ENCODE measurements at regions not wholly inside any gene's neighbourhood (a gene's known extent, or its start where the extent isn't known, plus 50 kb on each side); places are given as distances from the start of the nearest gene placed in this dataset.

DNA sequence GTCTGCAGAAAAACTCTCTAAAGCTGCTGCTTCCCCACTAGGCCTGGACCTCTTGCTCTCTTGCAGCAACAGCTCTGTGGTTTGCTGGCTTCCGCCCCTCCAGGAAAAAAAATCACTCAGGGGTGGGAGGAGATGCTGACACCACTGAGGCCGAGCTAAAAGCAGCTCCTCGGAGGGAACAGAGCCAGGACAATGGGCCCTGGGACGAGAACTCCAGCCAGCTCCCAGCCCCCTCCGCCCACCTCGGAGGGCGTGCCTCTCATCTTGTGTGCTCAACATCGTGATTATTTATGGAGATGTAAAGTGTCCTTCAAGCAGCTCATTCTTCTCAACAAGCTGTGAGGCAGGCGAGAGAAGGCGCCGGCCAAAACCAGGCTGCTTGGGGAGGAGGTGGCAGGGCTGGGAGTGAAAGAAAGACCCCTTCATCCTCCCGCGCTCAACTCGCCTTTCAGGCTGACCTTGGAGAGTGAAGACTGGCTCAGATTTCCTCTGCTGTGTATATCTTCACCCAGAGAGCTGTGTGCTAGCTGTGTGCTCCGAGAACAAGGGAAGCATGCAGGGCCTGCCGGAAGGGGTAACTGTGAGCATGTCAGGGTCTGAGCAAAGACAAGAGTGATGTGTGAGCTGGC lies 53.5 kb upstream of the LRFN2 start:
- Histone ChIP-seq H3F3A (ENCODE audit: control insufficient read depth, insufficient read depth) (no peaks in the 10 kb centered on the region), H3K36me3 (ENCODE audit: control insufficient read depth, low read length) (no peaks in the 10 kb centered on the region), H3K9me2 (replicated peaks; ENCODE audit: control insufficient read depth, low read length) (no peaks in the 10 kb centered on the region), H3K27ac (ENCODE audit: low read depth, low read length) (no peak overlapping the region), H3K27me3 (ENCODE audit: control insufficient read depth, low read length) (peaks cover 22% of the 10 kb centered on the region), H3K4me1 (ENCODE audit: control insufficient read depth, low read length) (no peaks in the 10 kb centered on the region), H4K20me1 (ENCODE audit: control insufficient read depth, insufficient read depth, low read depth, low read length) (no peaks in the 10 kb centered on the region), H3K9me3 (ENCODE audit: control insufficient read depth, insufficient read depth, low read length) (no peaks in the 10 kb centered on the region), H3K4me3 (ENCODE audit: low read length) (no peak overlapping the region), H3K4me2 (ENCODE audit: low read length) (no peak overlapping the region), H3K79me2 (ENCODE audit: control insufficient read depth, low read length) (no peaks in the 10 kb centered on the region)
- TF ChIP-seq, protein P1, sequence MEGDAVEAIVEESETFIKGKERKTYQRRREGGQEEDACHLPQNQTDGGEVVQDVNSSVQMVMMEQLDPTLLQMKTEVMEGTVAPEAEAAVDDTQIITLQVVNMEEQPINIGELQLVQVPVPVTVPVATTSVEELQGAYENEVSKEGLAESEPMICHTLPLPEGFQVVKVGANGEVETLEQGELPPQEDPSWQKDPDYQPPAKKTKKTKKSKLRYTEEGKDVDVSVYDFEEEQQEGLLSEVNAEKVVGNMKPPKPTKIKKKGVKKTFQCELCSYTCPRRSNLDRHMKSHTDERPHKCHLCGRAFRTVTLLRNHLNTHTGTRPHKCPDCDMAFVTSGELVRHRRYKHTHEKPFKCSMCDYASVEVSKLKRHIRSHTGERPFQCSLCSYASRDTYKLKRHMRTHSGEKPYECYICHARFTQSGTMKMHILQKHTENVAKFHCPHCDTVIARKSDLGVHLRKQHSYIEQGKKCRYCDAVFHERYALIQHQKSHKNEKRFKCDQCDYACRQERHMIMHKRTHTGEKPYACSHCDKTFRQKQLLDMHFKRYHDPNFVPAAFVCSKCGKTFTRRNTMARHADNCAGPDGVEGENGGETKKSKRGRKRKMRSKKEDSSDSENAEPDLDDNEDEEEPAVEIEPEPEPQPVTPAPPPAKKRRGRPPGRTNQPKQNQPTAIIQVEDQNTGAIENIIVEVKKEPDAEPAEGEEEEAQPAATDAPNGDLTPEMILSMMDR (IDR thresholded peaks at IDR 0.05; ENCODE audit: low read depth, low read length, poor library complexity, severe bottlenecking), result no peak
- no peak for TF ChIP-seq EZH2phosphoT487 (IDR thresholded peaks at IDR 0.05; ENCODE audit: borderline replicate concordance, low read length)

Data from DOHH2 (cell line).